ENCODE measurements at regions not wholly inside any gene's neighbourhood (a gene's known extent, or its start where the extent isn't known, plus 50 kb on each side); places are given as distances from the start of the nearest gene placed in this dataset.

- TF ChIP-seq AFF4 (CRISPR knock-in tag; IDR thresholded peaks at IDR 0.05) (no peak), UBTF (IDR thresholded peaks at IDR 0.05; ENCODE audit: borderline replicate concordance in 1 of 2, low read depth in 2 of 2, low read length in 2 of 2) (no peak), ZNF311 (CRISPR knock-in tag; IDR thresholded peaks at IDR 0.05) (no peak), ARNT (IDR thresholded peaks at IDR 0.05) (no peak), XRCC4 (IDR thresholded peaks at IDR 0.05; ENCODE audit: extremely low read depth, insufficient read depth, insufficient read length) (no peak), MEF2D (tag; conservative IDR thresholded peaks at IDR 0.05; ENCODE audit: low read depth) (no peak), ATF6 (CRISPR knock-in tag; IDR thresholded peaks at IDR 0.05) (no peak), CREB3L1 (IDR thresholded peaks at IDR 0.05; ENCODE audit: borderline replicate concordance, low read depth) (no peak), SAFB2 (IDR thresholded peaks at IDR 0.05; ENCODE audit: borderline replicate concordance, low read depth, low read length, severe bottlenecking) (no peak)
- TF ChIP-seq, protein P1, sequence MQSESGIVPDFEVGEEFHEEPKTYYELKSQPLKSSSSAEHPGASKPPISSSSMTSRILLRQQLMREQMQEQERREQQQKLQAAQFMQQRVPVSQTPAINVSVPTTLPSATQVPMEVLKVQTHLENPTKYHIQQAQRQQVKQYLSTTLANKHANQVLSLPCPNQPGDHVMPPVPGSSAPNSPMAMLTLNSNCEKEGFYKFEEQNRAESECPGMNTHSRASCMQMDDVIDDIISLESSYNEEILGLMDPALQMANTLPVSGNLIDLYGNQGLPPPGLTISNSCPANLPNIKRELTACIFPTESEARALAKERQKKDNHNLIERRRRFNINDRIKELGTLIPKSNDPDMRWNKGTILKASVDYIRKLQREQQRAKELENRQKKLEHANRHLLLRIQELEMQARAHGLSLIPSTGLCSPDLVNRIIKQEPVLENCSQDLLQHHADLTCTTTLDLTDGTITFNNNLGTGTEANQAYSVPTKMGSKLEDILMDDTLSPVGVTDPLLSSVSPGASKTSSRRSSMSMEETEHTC (IDR thresholded peaks at IDR 0.05), result no peak
- TF ChIP-seq, protein P2, sequence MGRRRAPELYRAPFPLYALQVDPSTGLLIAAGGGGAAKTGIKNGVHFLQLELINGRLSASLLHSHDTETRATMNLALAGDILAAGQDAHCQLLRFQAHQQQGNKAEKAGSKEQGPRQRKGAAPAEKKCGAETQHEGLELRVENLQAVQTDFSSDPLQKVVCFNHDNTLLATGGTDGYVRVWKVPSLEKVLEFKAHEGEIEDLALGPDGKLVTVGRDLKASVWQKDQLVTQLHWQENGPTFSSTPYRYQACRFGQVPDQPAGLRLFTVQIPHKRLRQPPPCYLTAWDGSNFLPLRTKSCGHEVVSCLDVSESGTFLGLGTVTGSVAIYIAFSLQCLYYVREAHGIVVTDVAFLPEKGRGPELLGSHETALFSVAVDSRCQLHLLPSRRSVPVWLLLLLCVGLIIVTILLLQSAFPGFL (CRISPR knock-in tag; IDR thresholded peaks at IDR 0.05), result no peak
Observed at GRCh38 chr14:53380052-53380866, 227.1 kb upstream of the DDHD1 start (continued).
